Endothelial cell of umbilical vein (primary cell): ENCODE measurements at regions not wholly inside any gene's neighbourhood (a gene's known extent, or its start where the extent isn't known, plus 50 kb on each side); places are given as distances from the start of the nearest gene placed in this dataset.

Experiments
- BruUV-seq: library from RNA; stranded (reverse); fragments of 400-500 nt; replicated peaks from 2 replicates; lab custom pipeline; 2021; lab: Mats Ljungman, UMichigan
- CTCF ChIA-PET: fragments of 300-600, 350-600 bp; sonication (Branson Sonifier 250); formaldehyde crosslinking; loops from one replicate; lab custom pipeline; 2021; ENCODE audit warnings: antibody characterized with exemption, inconsistent platforms; lab: Charles Lee
- POLR2A ChIA-PET: fragments of 300-600, 350-600 bp; sonication (Branson Sonifier 250); formaldehyde crosslinking; loops from one replicate; lab custom pipeline; 2021; ENCODE audit warnings: antibody characterized with exemption, inconsistent platforms; lab: Charles Lee
- DNase-seq: peaks from one replicate; pipeline ENCODE4 v3.0.0-alpha.2; 2011; ENCODE audit warnings: low read depth, low spot score
- FAIRE-seq: peaks from 2 replicates; lab custom pipeline; 2011; peaks lifted over from hg19 to GRCh38; lab: Jason Lieb, UNC
- H2AFZ ChIP-seq: 2 replicates; pipeline ENCODE4 v1.6.0; 2012; ENCODE audit warnings: low read depth, low read length, control low read depth, inconsistent platforms
- H3K27ac ChIP-seq: 2 replicates; pipeline ENCODE4 v1.5.1; 2011; ENCODE audit warnings: low read depth, mild to moderate bottlenecking, control low read depth, low read length, moderate library complexity; ENCODE audit not compliant: insufficient read depth
- H3K27me3 ChIP-seq, 2 experiments: 2 replicates each; pipeline versions ENCODE4 v1.6.0 to v1.6.1; 2011; ENCODE audit warnings: low read length in 2 of 2, mixed read lengths in 1 of 2; ENCODE audit not compliant: control insufficient read depth in 2 of 2, insufficient read depth in 2 of 2
- H3K36me3 ChIP-seq, 2 experiments: 2 replicates in 1 of 2; 3 replicates in 1 of 2; pipeline ENCODE4 v1.5.1; 2011; ENCODE audit warnings: low read length in 2 of 2, mild to moderate bottlenecking in 1 of 2, moderate library complexity in 1 of 2; ENCODE audit not compliant: control insufficient read depth in 2 of 2, insufficient read depth in 2 of 2; ENCODE audit errors: extremely low read depth in 1 of 2
- H3K4me1 ChIP-seq: 3 replicates; pipeline ENCODE4 v1.5.1; 2011; ENCODE audit warnings: mild to moderate bottlenecking, low read length; ENCODE audit not compliant: control insufficient read depth, insufficient read depth; ENCODE audit errors: extremely low read depth
- H3K4me2 ChIP-seq: 2 replicates; pipeline ENCODE4 v1.6.1; 2011; ENCODE audit warnings: low read length, control low read depth, mixed read lengths; ENCODE audit not compliant: insufficient read depth
- H3K4me3 ChIP-seq, 3 experiments: fragments of 200-600 bp in 1 of 3; sonication (generic), shearing (Covaris generic) in 1 of 3; replicated peaks in 1 of 3; 2 replicates each; pipeline ENCODE4 v1.5.1; 2011 to 2016; ENCODE audit warnings: control low read depth in 3 of 3, low read length in 3 of 3, mild to moderate bottlenecking in 2 of 3, inconsistent platforms in 1 of 3, low read depth in 1 of 3, moderate library complexity in 1 of 3; ENCODE audit not compliant: insufficient read depth in 1 of 3
- H3K79me2 ChIP-seq: 2 replicates; pipeline ENCODE4 v1.6.0; 2012; ENCODE audit warnings: low read length, inconsistent platforms; ENCODE audit not compliant: control insufficient read depth, insufficient read depth
- H3K9ac ChIP-seq: replicated peaks from 2 replicates; pipeline ENCODE3; 2011; ENCODE audit warnings: low read length, control low read depth; ENCODE audit not compliant: insufficient read depth; ENCODE audit errors: extremely low read depth
- H3K9me1 ChIP-seq: replicated peaks from 3 replicates; pipeline ENCODE4 v1.6.0; 2011; ENCODE audit warnings: mild to moderate bottlenecking, low read length; ENCODE audit not compliant: control insufficient read depth, insufficient read depth; ENCODE audit errors: extremely low read depth
- H3K9me3 ChIP-seq: replicated peaks from 2 replicates; pipeline ENCODE4 v1.5.1; 2012; ENCODE audit warnings: low read length, inconsistent platforms; ENCODE audit not compliant: control insufficient read depth, insufficient read depth
- H4K20me1 ChIP-seq: replicated peaks from 2 replicates; pipeline ENCODE3; 2011; ENCODE audit warnings: mild to moderate bottlenecking, low read length; ENCODE audit not compliant: control insufficient read depth, insufficient read depth; ENCODE audit errors: extremely low read depth
- CTCF ChIP-seq, 2 donors: IDR thresholded peaks; 1 replicate in 1 of 2; 2 replicates in 1 of 2; pipeline ENCODE4 v1.5.1; 2011; ENCODE audit warnings: low read length in 2 of 2, mild to moderate bottlenecking in 2 of 2, moderate library complexity in 2 of 2, control low read depth in 1 of 2, inconsistent platforms in 1 of 2, low read depth in 1 of 2; ENCODE audit not compliant: insufficient read depth in 1 of 2; ENCODE audit errors: extremely low read depth in 1 of 2
- EZH2 ChIP-seq: IDR thresholded peaks from 2 replicates; pipeline ENCODE4 v1.6.1; 2012; ENCODE audit warnings: borderline replicate concordance, low read depth, mild to moderate bottlenecking, moderate library complexity, low read length, inconsistent platforms; ENCODE audit not compliant: severe bottlenecking
- FOS ChIP-seq: IDR thresholded peaks from 2 replicates; pipeline ENCODE4 v1.6.1; 2011; ENCODE audit warnings: mild to moderate bottlenecking, low read length, moderate library complexity, borderline replicate concordance; ENCODE audit not compliant: insufficient read depth
- GATA2 ChIP-seq: IDR thresholded peaks from 2 replicates; pipeline ENCODE4 v1.7.0; 2011; ENCODE audit warnings: low read depth, mild to moderate bottlenecking, moderate library complexity, mixed read lengths, low read length; ENCODE audit not compliant: insufficient read length, insufficient read depth
- JUN ChIP-seq: IDR thresholded peaks from 2 replicates; pipeline ENCODE4 v1.6.1; 2011; ENCODE audit warnings: borderline replicate concordance, low read depth; ENCODE audit not compliant: insufficient read length, insufficient read depth
- MYC ChIP-seq: IDR thresholded peaks from one replicate; pipeline ENCODE4 v1.6.1; 2011; ENCODE audit warnings: mild to moderate bottlenecking, low read depth, low read length
- POLR2A ChIP-seq: IDR thresholded peaks from 2 replicates; pipeline ENCODE4 v1.6.1; 2012; ENCODE audit warnings: low read depth, mild to moderate bottlenecking, control low read depth, low read length
- POLR2AphosphoS5 ChIP-seq: IDR thresholded peaks from 2 replicates; pipeline ENCODE4 v1.6.1; 2012; ENCODE audit warnings: low read depth, mild to moderate bottlenecking, control low read depth, low read length, moderate library complexity; ENCODE audit not compliant: insufficient read depth
- dilution Hi-C: fragments of 300-500 bp; cut with MboI; formaldehyde crosslinking; loops from one replicate; pipeline ENCODE4 v1.15.0; 2019; ENCODE audit warnings: low sequenced_read_pairs; ENCODE audit not compliant: extremely low pct_ligation_motif_present
- intact Hi-C: fragments of 100-400 bp; cut with micrococcal nuclease; formaldehyde crosslinking; loops from one replicate; pipeline ENCODE4 v1.10.0; 2022
- TF ChIP-seq, protein P1 (sequence below): IDR thresholded peaks from 2 replicates; pipeline ENCODE4 v1.6.1; 2011; ENCODE audit not compliant: insufficient read depth, insufficient read length

- Histone ChIP-seq H3K4me2 (no peak overlapping the region), H2AFZ (no peak overlapping the region), H3K4me1 (no peaks in the 10 kb centered on the region), H3K4me3 (no peak overlapping the region), H4K20me1 (no peaks in the 10 kb centered on the region), H3K36me3 (no peaks in the 10 kb centered on the region), H3K27me3 (no peaks in the 10 kb centered on the region), H3K9me3 (no peaks in the 10 kb centered on the region), H3K27ac (no peak overlapping the region), H3K9ac (no peak overlapping the region), H3K9me1 (no peaks in the 10 kb centered on the region), H3K79me2 (no peaks in the 10 kb centered on the region)
- intact Hi-C loops, result no loop called here
- no TSS peak for BruUV-seq
- DNase-seq (no peak), FAIRE-seq (no peak)
- TF ChIP-seq CTCF (IDR thresholded peaks at IDR 0.05; ENCODE audit: extremely low read depth in 1 of 2, insufficient read depth in 1 of 2, low read depth in 1 of 2, low read length in 2 of 2) (no peak), FOS (no peak), JUN (no peak), POLR2AphosphoS5 (no peak), POLR2A (no peak), GATA2 (no peak), MYC (no peak), EZH2 (no peak)
- TF ChIP-seq, protein P1, sequence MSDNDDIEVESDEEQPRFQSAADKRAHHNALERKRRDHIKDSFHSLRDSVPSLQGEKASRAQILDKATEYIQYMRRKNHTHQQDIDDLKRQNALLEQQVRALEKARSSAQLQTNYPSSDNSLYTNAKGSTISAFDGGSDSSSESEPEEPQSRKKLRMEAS, result no peak
- dilution Hi-C loops, result no loop called here
- ChIA-PET POLR2A (no interaction called here), CTCF (no interaction called here)
These were observed 308.1 kb downstream of the ZEB2 start for GRCh38 chr2:144211826-144212225.
